HUES64 (cell line): ENCODE measurements at regions not wholly inside any gene's neighbourhood (a gene's known extent, or its start where the extent isn't known, plus 50 kb on each side); places are given as distances from the start of the nearest gene placed in this dataset.

Experiments
- H3K27ac ChIP-seq: 2 replicates; pipeline ENCODE4 v1.7.0; 2013; ENCODE audit warnings: low read depth, low read length, inconsistent platforms
- H3K27me3 ChIP-seq: 2 replicates; pipeline ENCODE4 v1.6.1; 2013; ENCODE audit warnings: mild to moderate bottlenecking, low read length; ENCODE audit not compliant: insufficient read depth
- H3K36me3 ChIP-seq: 2 replicates; pipeline ENCODE4 v1.6.1; 2013; ENCODE audit warnings: mild to moderate bottlenecking, low read length; ENCODE audit not compliant: insufficient read depth
- H3K4me1 ChIP-seq: 2 replicates; pipeline ENCODE4 v1.6.1; 2013; ENCODE audit warnings: mild to moderate bottlenecking, low read length, moderate library complexity; ENCODE audit not compliant: insufficient read depth
- H3K4me3 ChIP-seq: 2 replicates; pipeline ENCODE4 v1.5.1; 2013; ENCODE audit warnings: mild to moderate bottlenecking, low read length, moderate library complexity
- H3K9ac ChIP-seq: 2 replicates; pipeline ENCODE4 v1.6.1; 2013; ENCODE audit warnings: mild to moderate bottlenecking, low read depth, low read length
- H3K9me3 ChIP-seq: 2 replicates; pipeline ENCODE4 v1.6.1; 2013; ENCODE audit warnings: low read depth, low read length; ENCODE audit not compliant: insufficient read depth
- WGBS: fragments of 150-250, 120-280 bp; methylation state at CpG from one replicate; pipeline ENCODE4 v1.1.7; 2013; ENCODE audit warnings: missing lambda C conversion rate; 5-methylcytosine and 5-hydroxymethylcytosine counted together

DNA sequence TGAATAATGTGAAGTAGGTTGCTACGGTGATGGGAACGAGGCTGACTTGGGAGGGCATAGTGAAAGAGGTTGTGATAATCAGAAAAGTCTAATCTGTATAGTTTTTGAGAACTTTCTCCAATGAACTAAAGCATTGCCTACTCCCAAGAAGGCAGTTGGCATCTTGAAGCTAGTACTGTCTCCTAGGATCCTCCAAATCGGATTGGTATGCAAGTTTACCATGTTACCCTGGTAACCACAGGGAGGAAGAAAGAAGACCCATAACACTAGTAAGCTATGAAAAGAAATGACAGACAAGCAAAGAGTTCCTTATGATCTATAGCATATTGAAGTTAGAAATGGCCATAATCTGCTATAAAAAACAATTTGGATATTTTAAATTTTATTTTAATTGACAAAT lies 127.2 kb upstream of the SYNPR start:
- Histone ChIP-seq H3K9me3 (no peaks in the 10 kb centered on the region), H3K4me3 (no peak overlapping the region), H3K4me1 (no peaks in the 10 kb centered on the region), H3K9ac (no peak overlapping the region), H3K27ac (no peak overlapping the region), H3K27me3 (no peaks in the 10 kb centered on the region), H3K36me3 (no peaks in the 10 kb centered on the region)
- WGBS, result 77% methylated on average over 3 of the region's 3 CpGs

- Histone ChIP-seq H3K27me3 (no peaks in the 10 kb centered on the region), H3K9ac (no peak overlapping the region), H3K36me3 (no peaks in the 10 kb centered on the region), H3K27ac (no peak overlapping the region), H3K4me3 (no peak overlapping the region), H3K4me1 (no peaks in the 10 kb centered on the region), H3K9me3 (no peaks in the 10 kb centered on the region)
- 84% methylated on average over 1 of the region's 1 CpG for WGBS
Measured at GRCh38 chr3:63151897-63152296, 126.2 kb upstream of the SYNPR start.

DNA sequence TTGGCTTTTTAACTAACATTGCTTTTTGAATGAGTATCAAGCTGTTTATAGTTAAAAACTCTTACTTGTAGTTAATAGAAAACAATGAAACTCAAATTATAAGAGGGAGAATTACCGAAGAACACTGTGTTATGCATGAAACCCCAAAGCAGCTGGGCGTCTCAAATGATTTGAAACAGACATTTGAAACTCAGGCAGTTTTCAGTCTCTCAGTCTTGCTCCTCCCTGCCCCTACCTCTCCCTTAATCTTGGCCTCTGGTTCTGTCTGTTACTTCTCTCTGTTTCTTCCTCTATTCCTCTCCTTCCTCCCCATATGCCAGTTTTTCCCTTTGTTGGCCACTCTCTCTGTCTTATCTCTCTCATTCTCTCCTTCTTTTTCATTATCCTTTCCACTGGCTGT lies 118.3 kb upstream of the SYNPR start:
- Histone ChIP-seq H3K27me3 (no peaks in the 10 kb centered on the region), H3K27ac (no peak overlapping the region), H3K9ac (no peak overlapping the region), H3K4me3 (no peak overlapping the region), H3K36me3 (no peaks in the 10 kb centered on the region), H3K4me1 (no peaks in the 10 kb centered on the region), H3K9me3 (no peaks in the 10 kb centered on the region)
- 91% methylated on average over 2 of the region's 2 CpGs for WGBS

GRCh38 chr3:63167113-63167512 lies 111.0 kb upstream of the SYNPR start:
- Histone ChIP-seq H3K9ac (no peak overlapping the region), H3K36me3 (no peaks in the 10 kb centered on the region), H3K27me3 (no peaks in the 10 kb centered on the region), H3K27ac (no peak overlapping the region), H3K4me1 (peaks cover 5% of the 10 kb centered on the region; the same call in 1 of the 2 replicates), H3K9me3 (no peaks in the 10 kb centered on the region), H3K4me3 (no peak overlapping the region)
- 83% methylated on average over 4 of the region's 4 CpGs for WGBS

DNA sequence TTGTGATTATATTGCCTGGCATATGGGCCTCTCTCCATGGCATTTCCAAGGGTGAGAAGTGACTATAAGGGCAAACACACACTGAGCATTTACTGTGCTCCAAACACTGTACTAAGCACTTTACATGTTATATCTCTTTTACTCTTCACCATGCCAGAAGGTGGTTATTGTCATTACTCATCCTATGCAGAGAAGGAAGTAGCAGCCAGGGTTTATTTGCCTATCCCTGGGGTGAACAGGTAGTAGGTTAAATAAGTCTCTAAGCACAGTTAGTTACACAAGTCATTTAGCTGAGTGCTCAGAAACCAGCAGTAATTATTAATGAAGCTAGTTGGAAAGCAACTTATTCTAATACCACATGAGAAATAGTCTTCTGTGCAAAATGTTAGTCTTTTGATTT lies 109.9 kb upstream of the SYNPR start:
- Histone ChIP-seq H3K9me3 (no peaks in the 10 kb centered on the region), H3K27ac (no peak overlapping the region), H3K4me3 (no peak overlapping the region), H3K27me3 (no peaks in the 10 kb centered on the region), H3K36me3 (no peaks in the 10 kb centered on the region), H3K4me1 (peaks cover 5% of the 10 kb centered on the region; the same call in 1 of the 2 replicates), H3K9ac (no peak overlapping the region)

DNA sequence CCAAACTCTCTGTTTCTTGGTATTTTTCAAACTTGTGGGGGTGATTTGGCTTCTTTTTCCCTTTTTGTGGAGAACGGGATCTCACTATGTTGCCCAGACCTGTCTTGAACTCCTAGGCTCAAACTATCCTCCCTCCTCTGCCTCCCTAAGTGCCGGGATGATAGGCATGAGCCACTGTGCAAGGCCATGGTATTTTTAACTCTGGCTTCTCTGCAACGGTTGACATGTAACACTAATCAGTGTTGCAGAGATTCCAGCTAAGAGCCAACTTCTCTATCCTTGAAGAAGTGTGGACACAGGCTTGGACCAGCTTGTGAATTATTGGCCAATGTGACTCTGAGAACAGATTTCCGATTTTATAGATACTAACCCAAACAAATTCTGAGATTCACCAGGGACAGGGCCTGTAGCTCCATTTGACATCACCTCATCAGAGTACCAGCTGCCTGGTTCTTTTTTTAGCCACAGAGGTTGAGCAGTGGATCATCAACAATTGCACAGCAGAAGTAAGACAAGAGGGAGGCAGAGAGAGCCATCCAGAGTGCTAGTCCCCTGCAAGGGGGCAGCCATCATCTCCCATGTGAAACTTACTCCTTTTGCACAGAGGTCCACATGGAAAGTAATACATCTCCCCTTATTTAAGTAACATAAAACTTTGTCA lies 98.1 kb upstream of the SYNPR start:
- Histone ChIP-seq H3K27ac (no peak overlapping the region), H3K36me3 (no peaks in the 10 kb centered on the region), H3K9me3 (no peaks in the 10 kb centered on the region), H3K9ac (no peak overlapping the region), H3K4me3 (no peak overlapping the region), H3K4me1 (no peaks in the 10 kb centered on the region), H3K27me3 (no peaks in the 10 kb centered on the region)
- 69% methylated on average over 4 of the region's 4 CpGs for WGBS

DNA sequence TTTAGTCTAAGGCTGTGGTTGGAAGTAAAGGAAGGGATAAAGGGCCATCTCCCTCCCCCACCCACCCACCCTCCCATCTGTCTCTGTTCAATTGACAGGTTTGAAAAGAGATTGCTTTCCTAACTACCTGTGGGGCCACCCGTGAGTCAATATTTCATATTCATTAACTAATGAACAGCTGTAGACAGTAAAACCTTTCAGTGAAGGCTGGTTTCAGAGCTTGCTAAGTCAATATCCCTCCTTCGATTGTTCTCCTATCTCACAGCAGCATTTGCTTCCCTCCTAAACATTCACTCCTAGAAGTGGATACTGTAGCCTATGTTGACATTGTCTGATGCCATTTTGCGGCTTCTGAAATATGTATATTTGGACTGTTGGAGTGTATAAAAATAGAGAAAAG lies 85.9 kb upstream of the SYNPR start:
- Histone ChIP-seq H3K27ac (no peak overlapping the region), H3K9me3 (no peaks in the 10 kb centered on the region), H3K4me3 (no peak overlapping the region), H3K27me3 (no peaks in the 10 kb centered on the region), H3K9ac (no peak overlapping the region), H3K36me3 (no peaks in the 10 kb centered on the region), H3K4me1 (no peaks in the 10 kb centered on the region)
- 83% methylated on average over 3 of the region's 3 CpGs for WGBS

DNA sequence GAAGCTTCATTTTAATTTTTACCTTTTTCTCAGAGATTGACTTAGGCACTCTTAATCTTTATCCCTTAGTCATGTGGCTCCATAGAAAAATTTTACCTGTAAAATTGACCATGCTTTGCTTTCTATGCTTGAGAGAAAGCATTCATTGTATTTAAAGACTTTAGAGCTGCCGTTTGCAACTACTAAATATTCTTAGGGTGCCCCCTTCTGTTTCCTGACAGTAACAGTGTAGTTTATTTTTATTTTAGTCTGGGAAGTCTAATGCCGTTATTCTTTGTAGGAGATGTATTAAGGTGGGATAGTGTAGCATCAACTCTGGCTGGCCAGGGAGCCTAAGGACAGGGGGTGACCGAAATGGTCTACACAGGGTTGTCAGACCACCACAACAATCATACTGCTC lies 84.5 kb upstream of the SYNPR start:
- Histone ChIP-seq H3K36me3 (no peaks in the 10 kb centered on the region), H3K4me3 (no peak overlapping the region), H3K27ac (no peak overlapping the region), H3K9me3 (no peaks in the 10 kb centered on the region), H3K9ac (no peak overlapping the region), H3K27me3 (no peaks in the 10 kb centered on the region), H3K4me1 (no peaks in the 10 kb centered on the region)
- WGBS, result 23% methylated on average over 3 of the region's 3 CpGs

DNA sequence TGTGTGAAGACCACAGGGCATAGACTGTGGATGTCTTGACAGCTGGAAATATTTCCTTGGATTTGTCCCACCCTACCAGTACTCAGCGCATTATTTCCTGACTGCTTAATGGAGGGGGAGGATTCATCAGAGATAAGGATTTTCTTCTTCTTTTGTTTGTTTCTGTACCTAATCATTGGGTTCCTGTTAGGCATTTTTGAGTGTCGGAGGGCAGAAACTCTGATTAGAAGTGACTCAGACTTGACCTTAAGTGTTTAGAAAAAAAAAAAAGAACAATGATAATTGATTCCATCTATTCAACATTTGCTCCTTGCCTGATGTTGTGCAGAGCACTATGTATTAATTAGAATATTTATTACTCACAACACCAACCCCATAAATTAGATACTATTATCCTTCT lies 78.5 kb upstream of the SYNPR start:
- Histone ChIP-seq H3K9me3 (no peaks in the 10 kb centered on the region), H3K9ac (no peak overlapping the region), H3K27me3 (no peaks in the 10 kb centered on the region), H3K4me1 (no peaks in the 10 kb centered on the region), H3K27ac (no peak overlapping the region), H3K36me3 (no peaks in the 10 kb centered on the region), H3K4me3 (no peak overlapping the region)
- 77% methylated on average over 2 of the region's 2 CpGs for WGBS

DNA sequence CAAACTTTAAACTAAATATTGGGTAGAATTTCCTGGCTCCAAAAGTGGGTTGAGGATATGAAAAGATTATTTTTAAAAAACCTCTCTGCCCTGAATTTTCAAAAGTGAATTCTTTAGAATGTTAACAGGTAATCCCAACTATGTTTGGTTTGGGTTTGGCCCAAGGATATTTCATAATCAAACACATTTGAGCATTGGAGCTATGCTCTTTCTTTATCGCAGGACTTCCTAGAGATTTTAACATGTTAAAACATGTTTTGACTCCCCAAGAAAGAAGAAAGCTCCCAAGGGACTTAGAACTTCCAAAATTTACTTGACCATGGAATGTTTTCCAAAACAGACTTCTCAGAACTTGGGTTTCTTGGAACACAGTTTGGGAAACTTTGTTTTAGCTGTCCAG lies 75.6 kb upstream of the SYNPR start:
- Histone ChIP-seq H3K9ac (no peak overlapping the region), H3K9me3 (no peaks in the 10 kb centered on the region), H3K36me3 (no peaks in the 10 kb centered on the region), H3K27ac (no peak overlapping the region), H3K4me1 (no peaks in the 10 kb centered on the region), H3K4me3 (no peak overlapping the region), H3K27me3 (no peaks in the 10 kb centered on the region)
- 96% methylated on average over 1 of the region's 1 CpG for WGBS

- no peaks in the 10 kb centered on the region for H3K27me3 ChIP-seq
- WGBS, result 86% methylated on average over 2 of the region's 2 CpGs
- H3K4me3 ChIP-seq, result no peak overlapping the region
- H3K36me3 ChIP-seq, result no peaks in the 10 kb centered on the region
- no peaks in the 10 kb centered on the region for H3K9me3 ChIP-seq
- H3K9ac ChIP-seq, result no peak overlapping the region
- H3K27ac ChIP-seq, result no peak overlapping the region
- peaks cover 14% of the 10 kb centered on the region; the same call in 1 of the 2 replicates for H3K4me1 ChIP-seq
Measured at GRCh38 chr3:63207066-63207590, 71.0 kb upstream of the SYNPR start.

DNA sequence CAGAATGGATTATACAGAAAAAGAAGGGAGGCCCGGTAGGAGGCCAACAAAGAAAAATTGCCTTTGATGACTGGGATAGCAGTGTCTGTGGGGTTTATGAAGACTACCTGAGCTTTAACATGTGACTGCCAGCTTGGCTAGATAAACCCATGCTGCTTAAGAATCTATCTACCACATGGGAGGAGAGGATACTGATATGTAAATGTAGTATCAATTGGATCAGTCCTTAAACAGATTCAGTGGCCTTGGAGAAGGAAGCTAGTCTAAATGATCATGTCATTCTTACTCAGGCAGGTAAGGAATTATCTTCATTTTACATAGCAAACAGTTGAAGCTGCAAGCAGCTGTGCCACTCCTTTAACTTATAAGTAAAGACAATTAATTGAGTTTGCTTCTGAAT lies 50.0 kb upstream of the SYNPR start:
- H3K27me3 ChIP-seq, result no peaks in the 10 kb centered on the region
- no peaks in the 10 kb centered on the region for H3K36me3 ChIP-seq
- no peak overlapping the region for H3K9ac ChIP-seq
- 68% methylated on average over 1 of the region's 1 CpG for WGBS
- H3K9me3 ChIP-seq, result no peaks in the 10 kb centered on the region
- no peak overlapping the region for H3K4me3 ChIP-seq
- no peak overlapping the region for H3K27ac ChIP-seq
- H3K4me1 ChIP-seq, result peaks cover 17% of the 10 kb centered on the region
